Natural killer cell treated with Interleukin-12 subunit alpha and Interleukin-12 subunit beta and Interleukin-15 and Interleukin-18, amount 100 ng/mL, for 72 hours (primary cell): ENCODE measurements at regions not wholly inside any gene's neighbourhood (a gene's known extent, or its start where the extent isn't known, plus 50 kb on each side); places are given as distances from the start of the nearest gene placed in this dataset.

Experiments
- ATAC-seq, 2 donors: fragments of 150-1000 bp; cut with Tn5 transposase in 1 of 2; sonication (Bioruptor Pico), chemical (Tn5 transposase) in 1 of 2; 2 replicates each; pipeline ENCODE4 v1.10.0; 2021
- DNase-seq: peaks from one replicate; pipeline ENCODE4 v3.0.0; 2022; ENCODE audit warnings: low spot score
- H3K27ac Mint-ChIP-seq, 2 donors: 1 replicate in 1 of 2; 2 replicates in 1 of 2; pipeline ENCODE4 v1.8.0; 2022; ENCODE audit warnings: mixed read lengths in 2 of 2, mild to moderate bottlenecking in 1 of 2, moderate library complexity in 1 of 2
- H3K27me3 Mint-ChIP-seq, 2 donors: 1 replicate in 1 of 2; 2 replicates in 1 of 2; pipeline ENCODE4 v1.8.0; 2022; ENCODE audit warnings: mixed read lengths in 2 of 2
- H3K36me3 Mint-ChIP-seq: one replicate; pipeline ENCODE4 v1.8.0; 2022; ENCODE audit warnings: mixed read lengths
- H3K4me1 Mint-ChIP-seq, 2 donors: 1 replicate in 1 of 2; 2 replicates in 1 of 2; pipeline ENCODE4 v1.8.0; 2022; ENCODE audit warnings: low read depth in 2 of 2, mixed read lengths in 2 of 2, mild to moderate bottlenecking in 1 of 2
- H3K4me3 Mint-ChIP-seq: one replicate; pipeline ENCODE4 v1.8.0; 2022; ENCODE audit warnings: mixed read lengths
- H3K9me3 Mint-ChIP-seq: 2 replicates; pipeline ENCODE4 v1.8.0; 2022; ENCODE audit warnings: mixed read lengths

- H3K9me3 Mint-ChIP-seq, result no peaks in the 10 kb centered on the region
Observed at GRCh38 chr22:27504360-27505253, 296.9 kb downstream of the MN1 start.

GRCh38 chr22:27507111-27507611 is 294.4 kb downstream of the MN1 start:
- Mint-ChIP-seq H3K4me1 (no peaks in the 10 kb centered on the region), H3K27ac (no peak overlapping the region), H3K27me3 (peaks cover 9 to 14% of the 10 kb centered on the region in 2 donors), H3K9me3 (no peaks in the 10 kb centered on the region), H3K4me3 (no peak overlapping the region), H3K36me3 (no peaks in the 10 kb centered on the region)
- DNase-seq (no peak), ATAC-seq (no peak)

More at GRCh38 chr22:27504360-27505253, 296.9 kb downstream of the MN1 start:
- no peaks in the 10 kb centered on the region for H3K36me3 Mint-ChIP-seq
- H3K27ac Mint-ChIP-seq, result no peak overlapping the region
- H3K27me3 Mint-ChIP-seq, result peaks cover 4 to 12% of the 10 kb centered on the region in 2 donors
- H3K4me1 Mint-ChIP-seq, result no peaks in the 10 kb centered on the region
- ATAC-seq (no peak), DNase-seq (no peak)
- H3K4me3 Mint-ChIP-seq, result no peak overlapping the region

GRCh38 chr22:27507935-27508526 is 293.5 kb downstream of the MN1 start:
- Mint-ChIP-seq H3K36me3 (no peaks in the 10 kb centered on the region), H3K27me3 (peaks cover 12 to 20% of the 10 kb centered on the region in 2 donors), H3K4me3 (no peak overlapping the region), H3K4me1 (no peaks in the 10 kb centered on the region), H3K27ac (no peak overlapping the region), H3K9me3 (no peaks in the 10 kb centered on the region)
- DNase-seq, result no peak
- ATAC-seq, result no peak

- H3K27ac Mint-ChIP-seq, result no peak overlapping the region
Observed at GRCh38 chr22:27509132-27509920, 292.2 kb downstream of the MN1 start.

GRCh38 chr22:27510024-27510423 is 291.5 kb downstream of the MN1 start:
- no peak for DNase-seq
- no peak for ATAC-seq
- no peak overlapping the region for H3K27ac Mint-ChIP-seq
- H3K36me3 Mint-ChIP-seq, result no peaks in the 10 kb centered on the region
- no peaks in the 10 kb centered on the region for H3K9me3 Mint-ChIP-seq
- H3K27me3 Mint-ChIP-seq, result peaks cover 12% of the 10 kb centered on the region in 2 donors
- no peak overlapping the region for H3K4me3 Mint-ChIP-seq
- no peaks in the 10 kb centered on the region for H3K4me1 Mint-ChIP-seq

More at GRCh38 chr22:27509132-27509920, 292.2 kb downstream of the MN1 start:
- Mint-ChIP-seq H3K4me3 (no peak overlapping the region), H3K9me3 (no peaks in the 10 kb centered on the region), H3K4me1 (no peaks in the 10 kb centered on the region), H3K36me3 (no peaks in the 10 kb centered on the region), H3K27me3 (peaks cover 12% of the 10 kb centered on the region in 2 donors)
- no peak for DNase-seq
- ATAC-seq, result no peak

GRCh38 chr22:27512283-27512761 is 289.2 kb downstream of the MN1 start:
- Mint-ChIP-seq H3K36me3 (no peaks in the 10 kb centered on the region), H3K4me3 (no peak overlapping the region), H3K27me3 (peaks cover 12 to 15% of the 10 kb centered on the region in 2 donors), H3K9me3 (no peaks in the 10 kb centered on the region), H3K4me1 (no peaks in the 10 kb centered on the region), H3K27ac (no peak overlapping the region)
- DNase-seq (no peak), ATAC-seq (no peak)

GRCh38 chr22:27513021-27513420 is 288.5 kb downstream of the MN1 start:
- H3K9me3 Mint-ChIP-seq, result no peaks in the 10 kb centered on the region
- DNase-seq, result no peak
- H3K4me3 Mint-ChIP-seq, result no peak overlapping the region
- no peak overlapping the region for H3K27ac Mint-ChIP-seq
- no peaks in the 10 kb centered on the region for H3K36me3 Mint-ChIP-seq
- H3K27me3 Mint-ChIP-seq, result peaks cover 12 to 15% of the 10 kb centered on the region in 2 donors
- no peaks in the 10 kb centered on the region for H3K4me1 Mint-ChIP-seq
- ATAC-seq, result no peak

GRCh38 chr22:27514601-27515523 is 286.7 kb downstream of the MN1 start:
- DNase-seq (no peak), ATAC-seq (no peak)
- H3K27me3 Mint-ChIP-seq, result peaks cover 7 to 9% of the 10 kb centered on the region in 2 donors
- no peak overlapping the region for H3K27ac Mint-ChIP-seq
- H3K9me3 Mint-ChIP-seq, result no peaks in the 10 kb centered on the region
- no peak overlapping the region for H3K4me3 Mint-ChIP-seq
- H3K36me3 Mint-ChIP-seq, result no peaks in the 10 kb centered on the region
- H3K4me1 Mint-ChIP-seq, result no peaks in the 10 kb centered on the region

GRCh38 chr22:27517361-27518155 is 284.0 kb downstream of the MN1 start:
- Mint-ChIP-seq H3K4me3 (no peak overlapping the region), H3K9me3 (no peaks in the 10 kb centered on the region), H3K27me3 (peaks cover 6% of the 10 kb centered on the region in 2 donors), H3K36me3 (no peaks in the 10 kb centered on the region), H3K4me1 (no peaks in the 10 kb centered on the region), H3K27ac (no peak overlapping the region)
- DNase-seq (no peak), ATAC-seq (no peak)

- no peaks in the 10 kb centered on the region for H3K36me3 Mint-ChIP-seq
- ATAC-seq, result peak in 1 of 2 donors; percentile 22
- no peak overlapping the region for H3K4me3 Mint-ChIP-seq
- H3K4me1 Mint-ChIP-seq, result no peaks in the 10 kb centered on the region
- DNase-seq, result no peak
- H3K9me3 Mint-ChIP-seq, result no peaks in the 10 kb centered on the region
- no peak overlapping the region for H3K27ac Mint-ChIP-seq
- peaks cover 0 to 5% of the 10 kb centered on the region in 2 donors for H3K27me3 Mint-ChIP-seq
Observed at GRCh38 chr22:27518531-27519340, 282.8 kb downstream of the MN1 start.

- Mint-ChIP-seq H3K4me3 (no peak overlapping the region), H3K27me3 (peaks cover 0 to 2% of the 10 kb centered on the region in 2 donors), H3K4me1 (no peaks in the 10 kb centered on the region), H3K36me3 (no peaks in the 10 kb centered on the region), H3K27ac (no peak overlapping the region), H3K9me3 (no peaks in the 10 kb centered on the region)
- DNase-seq (no peak), ATAC-seq (no peak)
Observed at GRCh38 chr22:27523711-27524110, 277.8 kb downstream of the MN1 start.
